Urinary bladder (tissue), 3 donors: ENCODE measurements at regions not wholly inside any gene's neighbourhood (a gene's known extent, or its start where the extent isn't known, plus 50 kb on each side); places are given as distances from the start of the nearest gene placed in this dataset.

ENCODE experiments used
- DNase-seq: peaks from one replicate; pipeline ENCODE4 v3.0.0-alpha.2; 2015; ENCODE audit errors: extremely low spot score
- H3K27ac ChIP-seq: one replicate; pipeline ENCODE4 v1.5.1; 2013; ENCODE audit warnings: low read depth, mild to moderate bottlenecking, moderate library complexity
- H3K36me3 ChIP-seq: one replicate; pipeline ENCODE4 v1.6.1; 2013; ENCODE audit warnings: mild to moderate bottlenecking, moderate library complexity; ENCODE audit not compliant: insufficient read depth
- H3K4me1 ChIP-seq: one replicate; pipeline ENCODE4 v1.6.1; 2013; ENCODE audit warnings: mild to moderate bottlenecking, moderate library complexity; ENCODE audit not compliant: insufficient read depth
- H3K4me3 ChIP-seq: one replicate; pipeline ENCODE4 v1.5.1; 2013; ENCODE audit warnings: low read depth, low read length
- WGBS: extraction: QIAGEN DNeasy Blood & Tissue Kit; methylation state at CpG from one replicate; pipeline ENCODE4 v1.1.7; 2013; 5-methylcytosine and 5-hydroxymethylcytosine counted together
- donor health status: healthy with polysubstance abuse.
- donor health status: healthy.

- Histone ChIP-seq H3K27ac (no peak overlapping the region), H3K4me1 (no peaks in the 10 kb centered on the region), H3K36me3 (no peaks in the 10 kb centered on the region), H3K4me3 (no peak overlapping the region)
- WGBS: 95% methylated on average over 3 of the region's 3 CpGs
- no peak for DNase-seq
Measured at GRCh38 chr6:141364694-141365093, 768.0 kb upstream of the GJE1 start.

GRCh38 chr6:141364232-141364631 is 768.5 kb upstream of the GJE1 start:
- Histone ChIP-seq H3K4me1 (no peaks in the 10 kb centered on the region), H3K27ac (no peak overlapping the region), H3K36me3 (no peaks in the 10 kb centered on the region), H3K4me3 (no peak overlapping the region)
- WGBS: 96% methylated on average over 2 of the region's 2 CpGs
- no peak for DNase-seq

GRCh38 chr6:141361559-141361958 is 771.2 kb upstream of the GJE1 start:
- no peaks in the 10 kb centered on the region for H3K4me1 ChIP-seq
- no peak overlapping the region for H3K27ac ChIP-seq
- no peak for DNase-seq
- WGBS: 66% methylated on average over 1 of the region's 1 CpG
- no peak overlapping the region for H3K4me3 ChIP-seq
- no peaks in the 10 kb centered on the region for H3K36me3 ChIP-seq

- WGBS: 25% methylated on average over 5 of the region's 5 CpGs
- DNase-seq: peak; percentile 28
- H3K27ac ChIP-seq: no peak overlapping the region
- H3K4me1 ChIP-seq: no peaks in the 10 kb centered on the region
- no peaks in the 10 kb centered on the region for H3K36me3 ChIP-seq
- H3K4me3 ChIP-seq: no peak overlapping the region
Measured at GRCh38 chr6:141359953-141360352, 772.8 kb upstream of the GJE1 start.

GRCh38 chr6:141354191-141354955 is 778.4 kb upstream of the GJE1 start:
- Histone ChIP-seq H3K27ac (no peak overlapping the region), H3K4me1 (no peaks in the 10 kb centered on the region), H3K4me3 (no peak overlapping the region), H3K36me3 (no peaks in the 10 kb centered on the region)
- WGBS: 89% methylated on average over 4 of the region's 4 CpGs
- no peak for DNase-seq

- Histone ChIP-seq H3K4me3 (no peak overlapping the region), H3K36me3 (no peaks in the 10 kb centered on the region), H3K27ac (no peak overlapping the region), H3K4me1 (no peaks in the 10 kb centered on the region)
- 91% methylated on average over 1 of the region's 1 CpG for WGBS
- DNase-seq: no peak
Measured at GRCh38 chr6:141351721-141352120, 781.0 kb upstream of the GJE1 start.

- Histone ChIP-seq H3K36me3 (no peaks in the 10 kb centered on the region), H3K4me3 (no peak overlapping the region), H3K27ac (no peak overlapping the region), H3K4me1 (no peaks in the 10 kb centered on the region)
- 87% methylated on average over 1 of the region's 1 CpG for WGBS
- DNase-seq: no peak
Measured at GRCh38 chr6:141349710-141350109, 783.0 kb upstream of the GJE1 start.

GRCh38 chr6:141347906-141348492 is 784.7 kb upstream of the GJE1 start:
- no peak for DNase-seq
- no peaks in the 10 kb centered on the region for H3K36me3 ChIP-seq
- no peak overlapping the region for H3K27ac ChIP-seq
- H3K4me1 ChIP-seq: no peaks in the 10 kb centered on the region
- H3K4me3 ChIP-seq: no peak overlapping the region
- 97% methylated on average over 3 of the region's 3 CpGs for WGBS

GRCh38 chr6:141347086-141347485 is 785.6 kb upstream of the GJE1 start:
- WGBS: 70% methylated on average over 1 of the region's 1 CpG
- DNase-seq: no peak
- H3K4me1 ChIP-seq: no peaks in the 10 kb centered on the region
- no peak overlapping the region for H3K4me3 ChIP-seq
- H3K36me3 ChIP-seq: no peaks in the 10 kb centered on the region
- H3K27ac ChIP-seq: no peak overlapping the region

GRCh38 chr6:141346535-141346934 is 786.2 kb upstream of the GJE1 start:
- WGBS: 69% methylated on average over 1 of the region's 1 CpG
- Histone ChIP-seq H3K36me3 (no peaks in the 10 kb centered on the region), H3K4me3 (no peak overlapping the region), H3K27ac (no peak overlapping the region), H3K4me1 (no peaks in the 10 kb centered on the region)
- no peak for DNase-seq

- H3K4me1 ChIP-seq: no peaks in the 10 kb centered on the region
Measured at GRCh38 chr6:141337191-141337590, 795.5 kb upstream of the GJE1 start.

GRCh38 chr6:141335477-141336273 is 797.0 kb upstream of the GJE1 start:
- 72% methylated on average over 4 of the region's 4 CpGs for WGBS
- no peak overlapping the region for H3K27ac ChIP-seq
- no peaks in the 10 kb centered on the region for H3K36me3 ChIP-seq
- no peaks in the 10 kb centered on the region for H3K4me1 ChIP-seq
- no peak for DNase-seq
- no peak overlapping the region for H3K4me3 ChIP-seq

More at GRCh38 chr6:141337191-141337590, 795.5 kb upstream of the GJE1 start:
- no peaks in the 10 kb centered on the region for H3K36me3 ChIP-seq
- WGBS: 35% methylated on average over 2 of the region's 2 CpGs
- H3K4me3 ChIP-seq: no peak overlapping the region
- DNase-seq: no peak
- no peak overlapping the region for H3K27ac ChIP-seq

- Histone ChIP-seq H3K27ac (no peak overlapping the region), H3K4me1 (no peaks in the 10 kb centered on the region), H3K36me3 (no peaks in the 10 kb centered on the region), H3K4me3 (no peak overlapping the region)
- no peak for DNase-seq
Measured at GRCh38 chr6:141326925-141327324, 805.8 kb upstream of the GJE1 start.

GRCh38 chr6:141326426-141326825 is 806.3 kb upstream of the GJE1 start:
- Histone ChIP-seq H3K27ac (no peak overlapping the region), H3K4me3 (no peak overlapping the region), H3K4me1 (no peaks in the 10 kb centered on the region), H3K36me3 (no peaks in the 10 kb centered on the region)
- no peak for DNase-seq
- WGBS: 58% methylated on average over 5 of the region's 5 CpGs
